ENCODE measurements at regions not wholly inside any gene's neighbourhood (a gene's known extent, or its start where the extent isn't known, plus 50 kb on each side); places are given as distances from the start of the nearest gene placed in this dataset.

DNA sequence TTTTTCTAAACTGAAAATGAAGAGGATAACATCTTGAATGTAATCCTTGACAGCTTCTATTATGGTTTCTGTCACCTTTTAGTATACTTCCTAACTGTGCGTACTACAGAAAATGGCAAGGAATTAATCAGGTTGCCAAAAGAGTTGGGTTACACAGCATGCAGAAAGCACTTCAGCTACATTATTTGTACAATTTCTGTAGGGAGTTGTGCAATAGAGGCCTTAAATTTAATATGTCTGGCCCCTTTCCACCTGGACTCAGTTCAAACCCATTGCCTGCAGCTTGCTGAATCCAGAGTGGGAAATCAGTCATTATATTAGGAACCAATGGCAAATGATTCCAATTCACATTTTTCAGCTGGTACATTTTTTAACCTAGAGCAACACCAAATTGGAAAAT lies 549.7 kb downstream of the CSNK1G3 start:
- TF ChIP-seq, protein P1, sequence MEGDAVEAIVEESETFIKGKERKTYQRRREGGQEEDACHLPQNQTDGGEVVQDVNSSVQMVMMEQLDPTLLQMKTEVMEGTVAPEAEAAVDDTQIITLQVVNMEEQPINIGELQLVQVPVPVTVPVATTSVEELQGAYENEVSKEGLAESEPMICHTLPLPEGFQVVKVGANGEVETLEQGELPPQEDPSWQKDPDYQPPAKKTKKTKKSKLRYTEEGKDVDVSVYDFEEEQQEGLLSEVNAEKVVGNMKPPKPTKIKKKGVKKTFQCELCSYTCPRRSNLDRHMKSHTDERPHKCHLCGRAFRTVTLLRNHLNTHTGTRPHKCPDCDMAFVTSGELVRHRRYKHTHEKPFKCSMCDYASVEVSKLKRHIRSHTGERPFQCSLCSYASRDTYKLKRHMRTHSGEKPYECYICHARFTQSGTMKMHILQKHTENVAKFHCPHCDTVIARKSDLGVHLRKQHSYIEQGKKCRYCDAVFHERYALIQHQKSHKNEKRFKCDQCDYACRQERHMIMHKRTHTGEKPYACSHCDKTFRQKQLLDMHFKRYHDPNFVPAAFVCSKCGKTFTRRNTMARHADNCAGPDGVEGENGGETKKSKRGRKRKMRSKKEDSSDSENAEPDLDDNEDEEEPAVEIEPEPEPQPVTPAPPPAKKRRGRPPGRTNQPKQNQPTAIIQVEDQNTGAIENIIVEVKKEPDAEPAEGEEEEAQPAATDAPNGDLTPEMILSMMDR (IDR thresholded peaks at IDR 0.05) = no peak
- peak; percentile 62 for DNase-seq

DNA sequence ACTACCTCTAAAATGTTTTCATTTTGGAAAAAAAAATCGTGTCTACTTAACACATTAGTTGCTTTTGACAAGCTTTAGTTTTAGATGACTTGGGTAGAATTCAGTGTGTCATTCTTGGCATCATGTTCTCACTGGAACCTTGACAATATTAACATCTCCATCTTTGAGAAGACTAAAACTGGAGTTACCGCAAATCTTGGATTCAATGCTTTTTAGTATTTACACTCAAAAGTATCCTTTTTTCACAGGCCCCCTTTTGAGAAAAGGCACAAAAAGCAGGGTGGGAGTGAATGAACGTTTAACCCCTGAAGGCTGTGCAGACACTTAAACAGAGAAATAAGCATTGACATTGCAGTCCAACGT lies 549.1 kb downstream of the CSNK1G3 start:
- Histone ChIP-seq H3K9me3 (no peaks in the 10 kb centered on the region), H3K27me3 (no peaks in the 10 kb centered on the region), H3K27ac (no peak overlapping the region), H3K4me3 (no peak overlapping the region), H3K36me3 (no peaks in the 10 kb centered on the region), H3K9ac (ENCODE audit: low read depth in 2 of 2, low read length in 2 of 2) (no peak overlapping the region), H3K4me1 (no peaks in the 10 kb centered on the region)
- DNase-seq = no peak
- TF ChIP-seq, protein P1 (IDR thresholded peaks at IDR 0.05) = no peak
- intact Hi-C loops (cut with DNase I) = no loop called here

More for the DNA sequence above, 549.7 kb downstream of the CSNK1G3 start:
- Histone ChIP-seq H3K27ac (no peak overlapping the region), H3K9me3 (no peaks in the 10 kb centered on the region), H3K27me3 (no peaks in the 10 kb centered on the region), H3K36me3 (no peaks in the 10 kb centered on the region), H3K4me3 (no peak overlapping the region), H3K9ac (ENCODE audit: low read depth in 2 of 2, low read length in 2 of 2) (no peak overlapping the region), H3K4me1 (no peaks in the 10 kb centered on the region)
- intact Hi-C loops (cut with DNase I) = no loop called here

DNA sequence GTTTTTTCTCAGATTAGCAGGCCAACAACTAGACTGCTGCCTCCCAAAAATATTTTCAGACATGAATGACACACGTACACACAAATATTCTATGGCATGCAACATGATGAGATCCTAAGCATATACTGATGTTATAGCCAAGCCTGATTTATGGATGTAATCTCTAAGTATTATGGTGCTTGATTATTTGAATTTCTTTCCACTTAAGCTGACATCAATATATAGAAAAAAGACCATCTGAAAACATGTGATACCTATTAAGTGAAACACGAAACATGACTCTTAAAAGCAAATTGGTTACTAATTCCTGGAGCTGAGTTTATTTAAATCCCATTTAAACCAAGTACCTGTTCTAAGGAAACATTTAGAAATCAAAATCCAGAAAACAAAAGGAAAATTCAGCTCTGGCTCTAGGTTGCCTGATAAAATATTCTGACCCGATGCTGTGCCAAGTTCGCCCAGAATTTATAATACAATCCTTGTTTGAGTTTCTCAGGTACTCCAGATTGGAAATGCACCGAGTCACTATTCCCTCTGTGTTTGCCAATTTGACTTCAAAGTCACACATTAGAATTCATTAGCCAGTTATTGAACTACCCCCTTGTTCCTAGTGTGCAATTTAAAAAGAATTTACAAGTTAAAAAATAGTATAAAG lies 548.6 kb downstream of the CSNK1G3 start:
- no peaks in the 10 kb centered on the region for H3K27me3 ChIP-seq
- DNase-seq = no peak
- no peak overlapping the region for H3K27ac ChIP-seq
- TF ChIP-seq, protein P1 (IDR thresholded peaks at IDR 0.05) = no peak
- no peaks in the 10 kb centered on the region for H3K9me3 ChIP-seq
- H3K36me3 ChIP-seq = no peaks in the 10 kb centered on the region
- intact Hi-C loops (cut with DNase I) = no loop called here
- H3K4me1 ChIP-seq = no peaks in the 10 kb centered on the region
- no peak overlapping the region for H3K4me3 ChIP-seq
- no peak overlapping the region for H3K9ac ChIP-seq (ENCODE audit: low read depth in 2 of 2, low read length in 2 of 2)

DNA sequence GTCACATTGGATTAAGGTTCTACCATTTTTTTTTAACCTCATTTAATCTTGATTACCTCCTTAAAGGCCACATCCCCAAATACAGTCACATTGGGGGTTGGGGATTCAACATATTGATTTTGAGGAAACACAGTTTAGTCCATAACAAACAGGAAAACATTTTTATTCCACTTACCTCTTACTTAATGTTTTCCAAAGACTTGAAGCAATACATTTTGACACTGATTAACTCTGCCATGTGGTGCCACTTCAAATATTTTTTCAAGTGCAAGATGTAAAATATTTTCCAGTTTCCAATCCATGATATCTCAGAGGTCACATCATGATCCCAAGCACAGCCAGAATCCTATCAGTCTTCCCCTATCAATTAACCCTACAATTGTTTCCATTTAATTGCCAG lies 548.0 kb downstream of the CSNK1G3 start:
- Histone ChIP-seq H3K9ac (ENCODE audit: low read depth in 2 of 2, low read length in 2 of 2) (no peak overlapping the region), H3K27ac (no peak overlapping the region), H3K4me1 (no peaks in the 10 kb centered on the region), H3K9me3 (no peaks in the 10 kb centered on the region), H3K36me3 (no peaks in the 10 kb centered on the region), H3K4me3 (no peak overlapping the region), H3K27me3 (no peaks in the 10 kb centered on the region)
- TF ChIP-seq, protein P1 (IDR thresholded peaks at IDR 0.05) = no peak
- intact Hi-C loops (cut with DNase I) = no loop called here
- no peak for DNase-seq

DNA sequence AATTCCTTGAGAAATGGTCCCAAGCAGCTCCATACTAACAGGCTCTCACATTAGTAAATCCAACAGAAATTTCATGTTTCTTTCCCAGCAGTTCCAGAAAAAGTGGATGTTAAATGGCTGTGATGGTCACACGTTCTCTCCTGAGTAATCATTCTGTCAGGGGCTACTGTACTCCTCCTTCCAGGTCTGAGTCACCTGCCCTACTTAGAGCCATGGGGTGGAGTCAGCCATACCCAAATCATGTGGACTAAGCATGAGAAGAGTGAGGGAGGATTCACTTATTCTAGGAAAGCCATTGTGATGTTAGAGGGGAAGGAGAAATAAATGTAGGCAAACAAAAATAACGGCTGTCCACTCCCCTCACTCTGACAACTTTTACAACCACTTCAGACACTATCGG lies 547.2 kb downstream of the CSNK1G3 start:
- no peak for DNase-seq
- no peak overlapping the region for H3K4me3 ChIP-seq
- TF ChIP-seq, protein P1 (IDR thresholded peaks at IDR 0.05) = no peak
- no peaks in the 10 kb centered on the region for H3K36me3 ChIP-seq
- H3K9ac ChIP-seq (ENCODE audit: low read depth in 2 of 2, low read length in 2 of 2) = no peak overlapping the region
- intact Hi-C loops (cut with DNase I) = no loop called here
- no peaks in the 10 kb centered on the region for H3K4me1 ChIP-seq
- no peaks in the 10 kb centered on the region for H3K27me3 ChIP-seq
- H3K9me3 ChIP-seq = no peaks in the 10 kb centered on the region
- H3K27ac ChIP-seq = no peak overlapping the region

All from colonic mucosa (tissue), 4 donors.